Esophagus squamous epithelium (tissue), 5 donors: ENCODE measurements at regions not wholly inside any gene's neighbourhood (a gene's known extent, or its start where the extent isn't known, plus 50 kb on each side); places are given as distances from the start of the nearest gene placed in this dataset.

Source experiments
- DNase-seq: peaks from one replicate; lab custom pipeline; 2025; lab: John Stamatoyannopoulos, UW
- H3K27ac ChIP-seq, 4 donors: fragments of 200-600 bp; sonication (generic); one replicate each; pipeline ENCODE4 v1.5.1; 2016 to 2019; ENCODE audit warnings: mild to moderate bottlenecking in 1 of 4
- H3K27me3 ChIP-seq, 4 donors: fragments of 200-600 bp; sonication (generic); 1 replicate in 3 of 4; 2 replicates in 1 of 4; pipeline versions ENCODE4 v1.5.1 to v1.6.0; 2017 to 2021; ENCODE audit warnings: antibody characterized with exemption in 1 of 4
- H3K36me3 ChIP-seq, 3 donors: fragments of 200-600 bp; sonication (generic); one replicate each; pipeline ENCODE4 v1.5.1; 2016 to 2019
- H3K4me1 ChIP-seq, 3 donors: fragments of 200-600 bp; sonication (generic); one replicate each; pipeline ENCODE4 v1.5.1; 2017 to 2019
- H3K4me3 ChIP-seq, 4 donors: fragments of 200-600 bp; sonication (generic); 1 replicate in 3 of 4; 2 replicates in 1 of 4; pipeline ENCODE4 v1.5.1; 2016 to 2019; ENCODE audit warnings: mild to moderate bottlenecking in 2 of 4, moderate library complexity in 1 of 4
- H3K9me3 ChIP-seq, 3 donors: fragments of 200-600 bp; sonication (generic); one replicate each; pipeline ENCODE4 v1.5.1; 2016 to 2019
- CTCF ChIP-seq, 6 experiments: fragments of 450-650 bp in 4 of 6; fragments of 200-600 bp in 2 of 6; sonication (generic) in 2 of 6; IDR thresholded peaks; one replicate each; pipeline ENCODE4 v1.5.1; 2016 to 2019; ENCODE audit warnings: antibody characterized with exemption in 6 of 6, mild to moderate bottlenecking in 4 of 6, moderate library complexity in 4 of 6
- POLR2A ChIP-seq, 4 donors: fragments of 450-650 bp; IDR thresholded peaks; one replicate each; pipeline ENCODE4 v1.6.1; 2017; ENCODE audit warnings: antibody characterized with exemption in 4 of 4, mild to moderate bottlenecking in 4 of 4, moderate library complexity in 3 of 4
- WGBS, 2 donors: methylation state at CpG; one replicate each; pipeline ENCODE4 v1.1.5; 2018; 5-methylcytosine and 5-hydroxymethylcytosine counted together
- intact Hi-C: fragments of 100-400 bp; cut with DNase I; formaldehyde crosslinking; loops from one replicate; pipeline ENCODE4 v1.15.0; 2022
- donor health status: DM: yes; HTN: yes; CAD: no.

- Histone ChIP-seq H3K4me1 (no peaks in the 10 kb centered on the region), H3K36me3 (no peaks in the 10 kb centered on the region), H3K27me3 (no peaks in the 10 kb centered on the region), H3K27ac (no peak overlapping the region), H3K4me3 (no peak overlapping the region), H3K9me3 (no peaks in the 10 kb centered on the region)
- TF ChIP-seq CTCF (IDR thresholded peaks at IDR 0.05) (no peak), POLR2A (IDR thresholded peaks at IDR 0.05) (no peak)
- WGBS, 2 donors: 80 to 85% methylated on average over 3 of the region's 3 CpGs
- intact Hi-C loops: no loop called here
- no peak for DNase-seq
These were observed 1100.4 kb upstream of the COX7C start for GRCh38 chr5:85517386-85517785.

- no peak for DNase-seq
These were observed 1084.2 kb upstream of the COX7C start for GRCh38 chr5:85533341-85534047.

GRCh38 chr5:85538362-85538761 is 1079.4 kb upstream of the COX7C start:
- Histone ChIP-seq H3K4me1 (no peaks in the 10 kb centered on the region), H3K36me3 (no peaks in the 10 kb centered on the region), H3K27ac (no peak overlapping the region), H3K9me3 (no peaks in the 10 kb centered on the region), H3K27me3 (no peaks in the 10 kb centered on the region), H3K4me3 (no peak overlapping the region)
- intact Hi-C loops: no loop called here
- no peak for TF ChIP-seq POLR2A (IDR thresholded peaks at IDR 0.05)
- no peak for TF ChIP-seq CTCF (IDR thresholded peaks at IDR 0.05)
- no peak for DNase-seq

More at GRCh38 chr5:85533341-85534047, 1084.2 kb upstream of the COX7C start:
- TF ChIP-seq POLR2A (IDR thresholded peaks at IDR 0.05) (no peak), CTCF (IDR thresholded peaks at IDR 0.05) (no peak)
- Histone ChIP-seq H3K9me3 (no peaks in the 10 kb centered on the region), H3K36me3 (no peaks in the 10 kb centered on the region), H3K4me3 (no peak overlapping the region), H3K27ac (no peak overlapping the region), H3K27me3 (no peaks in the 10 kb centered on the region), H3K4me1 (no peaks in the 10 kb centered on the region)
- 77 to 82% methylated on average over 4 of the region's 4 CpGs for WGBS, 2 donors
- intact Hi-C loops: no loop called here

GRCh38 chr5:85545129-85545528 is 1072.6 kb upstream of the COX7C start:
- no peak for DNase-seq
- H3K4me1 ChIP-seq: no peaks in the 10 kb centered on the region
- H3K27me3 ChIP-seq: no peaks in the 10 kb centered on the region
- no peaks in the 10 kb centered on the region for H3K36me3 ChIP-seq
- intact Hi-C loops: no loop called here
- H3K27ac ChIP-seq: no peak overlapping the region
- H3K4me3 ChIP-seq: no peak overlapping the region
- WGBS, 2 donors: 22 to 23% methylated on average over 2 of the region's 2 CpGs
- TF ChIP-seq CTCF (IDR thresholded peaks at IDR 0.05) (no peak), POLR2A (IDR thresholded peaks at IDR 0.05) (no peak)
- peaks cover 0 to 7% (median 0%) of the 10 kb centered on the region in 3 donors for H3K9me3 ChIP-seq

- no peak overlapping the region for H3K27ac ChIP-seq
- TF ChIP-seq POLR2A (IDR thresholded peaks at IDR 0.05) (no peak), CTCF (IDR thresholded peaks at IDR 0.05) (no peak)
- WGBS, 2 donors: 87 to 89% methylated on average over 10 of the region's 10 CpGs
- no peaks in the 10 kb centered on the region for H3K4me1 ChIP-seq
- no peaks in the 10 kb centered on the region for H3K27me3 ChIP-seq
- no peaks in the 10 kb centered on the region for H3K36me3 ChIP-seq
- intact Hi-C loops: no loop called here
- H3K4me3 ChIP-seq: no peak overlapping the region
- DNase-seq: no peak
- peaks cover 0 to 20% (median 0%) of the 10 kb centered on the region in 3 donors for H3K9me3 ChIP-seq
These were observed 1068.5 kb upstream of the COX7C start for GRCh38 chr5:85549229-85549628.
